CD4-positive, alpha-beta T cell treated with Interleukin-15 for 4 hours (primary cell): ENCODE measurements at regions not wholly inside any gene's neighbourhood (a gene's known extent, or its start where the extent isn't known, plus 50 kb on each side); places are given as distances from the start of the nearest gene placed in this dataset.
"Not testable (repeated sequence)": the region's sequence is repeated elsewhere in the genome, so short reads cannot be mapped to it uniquely, and the experiment has no call there.

Experiments used
- DNase-seq: peaks from one replicate; pipeline ENCODE4 v3.0.0-alpha.2; 2020; ENCODE audit warnings: low spot score

GRCh38 chr14:86790408-86791364 lies 1202.3 kb downstream of the GALC start:
- DNase-seq, result no peak

GRCh38 chr14:86788224-86788623 lies 1204.8 kb downstream of the GALC start:
- no peak for DNase-seq

GRCh38 chr14:86787717-86788116 lies 1205.3 kb downstream of the GALC start:
- DNase-seq, result no peak

GRCh38 chr14:86782092-86782580 lies 1210.8 kb downstream of the GALC start:
- no peak for DNase-seq

- DNase-seq, result no peak
Measured at GRCh38 chr14:86780876-86781510, 1212.0 kb downstream of the GALC start.

GRCh38 chr14:86780461-86780860 lies 1212.5 kb downstream of the GALC start:
- DNase-seq, result no peak

GRCh38 chr14:86779416-86779815 lies 1213.6 kb downstream of the GALC start:
- no peak for DNase-seq

GRCh38 chr14:86777963-86778602 lies 1214.9 kb downstream of the GALC start:
- no peak for DNase-seq

- DNase-seq, result not testable (repeated sequence)
Measured at GRCh38 chr14:86775896-86776295, 1217.1 kb downstream of the GALC start.

GRCh38 chr14:86774916-86775315 lies 1218.1 kb downstream of the GALC start:
- no peak for DNase-seq

- no peak for DNase-seq
Measured at GRCh38 chr14:86772075-86772474, 1220.9 kb downstream of the GALC start.

- DNase-seq, result no peak
Measured at GRCh38 chr14:86770186-86770585, 1222.8 kb downstream of the GALC start.

GRCh38 chr14:86766469-86766868 lies 1226.5 kb downstream of the GALC start:
- no peak for DNase-seq

GRCh38 chr14:86761611-86762010 lies 1231.4 kb downstream of the GALC start:
- DNase-seq, result no peak

- DNase-seq, result no peak
Measured at GRCh38 chr14:86756521-86757190, 1226.7 kb downstream of the FLRT2 start.

GRCh38 chr14:86750488-86750887 lies 1220.5 kb downstream of the FLRT2 start:
- not testable (repeated sequence) for DNase-seq

- DNase-seq, result no peak
Measured at GRCh38 chr14:86739761-86740160, 1209.8 kb downstream of the FLRT2 start.

GRCh38 chr14:86731427-86731826 lies 1201.5 kb downstream of the FLRT2 start:
- not testable (repeated sequence) for DNase-seq

- no peak for DNase-seq
Measured at GRCh38 chr14:86723254-86723624, 1193.3 kb downstream of the FLRT2 start.

- DNase-seq, result no peak
Measured at GRCh38 chr14:86722612-86723253, 1192.8 kb downstream of the FLRT2 start.

- DNase-seq, result no peak
Measured at GRCh38 chr14:86714575-86714974, 1184.6 kb downstream of the FLRT2 start.

GRCh38 chr14:86714153-86714552 lies 1184.2 kb downstream of the FLRT2 start:
- no peak for DNase-seq
